RPMI7951 (cell line): ENCODE measurements at regions not wholly inside any gene's neighbourhood (a gene's known extent, or its start where the extent isn't known, plus 50 kb on each side); places are given as distances from the start of the nearest gene placed in this dataset.

Experiments used
- DNase-seq: peaks from one replicate; pipeline ENCODE4 v3.0.0-alpha.2; 2012; ENCODE audit warnings: low read depth

GRCh38 chr2:83654091-83654611 is 804.9 kb downstream of the SUCLG1 start:
- DNase-seq = no peak

DNA sequence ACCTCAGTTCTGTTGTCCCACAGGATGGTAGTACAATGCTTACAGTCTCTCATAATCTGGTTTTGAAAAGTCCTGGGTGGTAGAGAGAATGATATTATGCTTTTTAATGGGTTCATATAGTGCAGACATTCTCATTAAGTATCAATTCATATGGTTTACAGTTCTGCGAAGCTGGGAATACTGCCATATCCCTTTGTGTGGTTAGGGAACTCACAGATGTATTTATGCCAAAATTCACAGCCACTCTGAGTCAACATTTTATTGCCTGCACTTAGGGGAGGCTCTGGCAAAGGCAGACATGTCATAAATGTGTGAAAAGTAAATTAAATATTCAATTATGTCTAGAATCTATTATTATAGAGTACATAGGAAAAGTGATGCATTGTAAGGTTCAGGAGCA is 808.2 kb downstream of the SUCLG1 start:
- no peak for DNase-seq

DNA sequence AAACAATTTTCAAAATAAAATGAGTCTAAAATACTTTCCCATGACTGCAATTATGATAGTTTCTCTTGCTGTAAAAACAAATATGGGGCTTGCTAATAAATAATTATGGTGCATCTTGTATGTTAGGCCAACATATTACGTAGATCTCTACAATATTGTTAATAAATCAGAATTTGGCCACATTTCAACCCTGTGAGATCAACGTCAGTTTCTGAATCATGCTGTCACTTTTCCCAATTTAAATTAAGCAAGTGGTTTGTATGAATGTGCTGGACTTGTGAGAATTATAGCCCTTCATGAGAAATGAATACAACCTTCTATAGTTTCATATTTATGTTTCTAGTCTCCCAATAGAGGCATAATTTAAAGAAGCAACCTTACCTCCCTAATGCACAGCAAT is 808.9 kb downstream of the SUCLG1 start:
- no peak for DNase-seq

- DNase-seq = no peak
Observed at GRCh38 chr2:83640506-83640905, 818.6 kb downstream of the SUCLG1 start.

GRCh38 chr2:83633423-83633822 is 825.7 kb downstream of the SUCLG1 start:
- no peak for DNase-seq

DNA sequence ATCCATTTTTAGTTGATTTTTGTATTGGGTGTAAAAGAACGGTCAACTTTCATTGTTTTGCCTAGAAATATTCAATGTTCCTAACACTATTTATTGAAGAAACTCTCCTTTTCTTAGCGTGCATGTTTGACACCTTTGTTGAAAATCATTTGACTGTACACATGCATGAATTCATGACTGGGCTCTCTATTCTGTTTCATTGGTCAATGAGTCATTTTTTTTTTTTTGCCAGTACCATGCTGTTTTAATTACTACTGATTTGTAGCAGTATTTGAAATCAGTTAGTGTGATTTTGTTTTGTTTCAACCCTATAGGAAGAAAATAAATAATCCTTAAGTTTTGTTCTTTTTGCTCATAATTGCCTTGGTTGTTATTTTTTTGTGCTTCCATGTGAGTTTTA is 828.7 kb downstream of the SUCLG1 start:
- no peak for DNase-seq

DNA sequence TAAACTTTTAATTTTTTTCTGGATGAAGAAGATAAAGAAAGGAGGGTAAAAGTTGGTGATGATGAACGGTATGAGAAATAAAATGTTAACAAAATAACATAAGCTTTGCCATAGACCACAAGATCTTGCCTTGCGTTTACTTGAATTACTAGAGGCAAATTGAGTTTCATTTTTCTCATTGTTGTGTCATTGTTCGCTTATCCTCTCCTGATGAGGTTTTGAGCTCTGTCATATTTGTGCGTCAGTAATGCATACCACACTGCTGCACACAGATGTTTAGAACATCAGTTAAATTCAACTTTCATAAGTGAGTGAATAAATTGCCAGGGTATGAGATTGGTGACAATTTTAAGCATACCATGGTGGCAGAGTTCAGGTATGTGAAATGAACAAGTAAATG is 843.6 kb downstream of the SUCLG1 start:
- DNase-seq = no peak

DNA sequence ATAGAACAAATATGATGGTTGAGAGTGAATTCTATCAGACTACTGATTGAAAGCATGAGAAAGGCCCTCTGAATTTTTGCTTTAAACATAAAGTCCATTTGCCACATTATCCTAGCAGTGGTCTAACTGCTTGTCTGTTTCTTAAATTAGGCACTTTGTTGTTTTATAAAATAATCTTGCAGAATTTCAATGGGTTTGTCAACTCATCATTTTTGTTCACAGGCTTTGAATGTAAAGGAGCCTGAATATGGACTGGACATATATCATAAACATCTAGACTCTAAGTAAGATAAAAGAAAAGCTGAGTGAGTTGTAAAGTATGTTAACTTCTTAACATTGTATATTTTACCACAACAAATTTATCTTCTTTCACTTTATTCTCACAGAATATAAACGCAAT is 845.9 kb downstream of the SUCLG1 start:
- no peak for DNase-seq

DNA sequence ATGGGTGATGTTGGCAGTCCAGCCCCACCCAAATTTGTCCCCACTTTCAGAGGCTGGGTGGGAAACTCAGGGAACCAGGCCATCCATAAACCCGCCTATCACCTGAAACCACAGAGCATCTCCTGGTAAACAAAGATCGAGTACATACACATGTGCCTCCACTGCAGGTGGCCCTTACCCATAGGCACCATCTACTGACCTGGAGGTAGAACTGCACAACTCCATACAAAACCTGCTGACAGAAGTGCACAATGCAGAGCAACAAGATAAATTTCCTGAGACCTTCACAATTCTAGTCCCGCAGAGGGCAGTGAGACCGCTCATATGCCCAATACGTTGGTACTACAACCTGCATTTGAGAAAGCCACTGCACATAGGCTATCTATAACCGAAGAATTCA is 856.3 kb downstream of the SUCLG1 start:
- DNase-seq = no peak

GRCh38 chr2:83596592-83597282 is 862.3 kb downstream of the SUCLG1 start:
- DNase-seq = no peak

DNA sequence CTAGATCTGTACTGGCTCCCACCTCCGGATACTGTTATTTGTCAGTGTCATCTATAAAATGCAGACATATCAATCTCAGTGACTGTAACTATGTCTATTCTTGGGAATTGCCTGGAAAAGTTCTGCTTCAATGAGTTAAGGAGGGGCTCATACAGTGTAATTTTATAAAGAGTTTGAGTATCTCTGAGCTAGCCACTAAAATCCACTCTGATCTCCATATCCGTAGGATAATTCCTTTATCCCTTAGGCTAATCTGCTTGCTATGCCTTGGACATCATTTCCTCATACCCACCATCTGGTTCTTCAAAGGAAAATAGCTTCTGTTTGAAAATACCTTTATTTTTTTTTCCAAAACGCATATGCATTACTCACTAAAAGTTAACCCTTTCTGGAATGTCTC is 863.2 kb downstream of the SUCLG1 start:
- no peak for DNase-seq

- DNase-seq = no peak
Observed at GRCh38 chr2:83595121-83595690, 863.9 kb downstream of the SUCLG1 start.

DNA sequence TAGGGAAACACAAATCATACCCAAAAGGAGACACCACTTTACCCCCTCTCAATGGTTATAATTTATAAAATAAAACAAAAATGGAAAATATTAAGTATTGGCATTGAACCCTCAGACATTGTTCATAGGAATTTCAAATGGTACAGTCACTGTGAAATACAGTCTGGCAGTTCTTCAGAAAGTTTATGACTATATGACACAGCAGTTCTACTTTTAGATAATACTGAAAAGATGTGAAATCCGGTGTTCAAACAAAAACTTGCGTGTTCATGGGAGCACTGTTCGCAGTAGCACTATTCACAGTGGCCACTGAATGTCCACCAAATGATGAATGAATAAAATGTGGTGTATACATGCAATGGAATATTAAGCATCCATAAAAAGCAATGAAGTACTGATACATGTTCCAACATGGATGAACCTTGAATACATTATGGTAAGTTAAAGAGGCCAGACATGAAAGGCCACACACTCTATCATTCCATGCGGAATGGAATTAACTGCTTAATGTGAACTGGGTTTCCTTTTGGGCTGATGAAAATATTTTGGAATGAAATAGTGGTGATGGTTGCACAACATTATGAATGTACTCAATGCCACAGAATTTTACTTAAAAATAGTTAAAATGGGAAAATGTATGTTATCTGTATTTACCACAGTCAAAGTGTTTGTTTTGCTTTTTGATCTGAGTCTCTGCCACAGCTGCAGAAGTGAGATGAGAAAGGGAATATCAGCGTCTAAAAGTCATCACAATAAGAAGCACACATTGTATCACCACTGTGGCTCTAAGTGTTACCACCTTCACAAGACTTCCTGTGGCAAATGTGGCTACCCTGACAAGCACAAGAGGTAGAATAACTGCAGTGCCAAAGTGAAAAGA is 864.6 kb downstream of the SUCLG1 start:
- no peak for DNase-seq

GRCh38 chr2:83587309-83587708 is 871.8 kb downstream of the SUCLG1 start:
- DNase-seq = no peak

DNA sequence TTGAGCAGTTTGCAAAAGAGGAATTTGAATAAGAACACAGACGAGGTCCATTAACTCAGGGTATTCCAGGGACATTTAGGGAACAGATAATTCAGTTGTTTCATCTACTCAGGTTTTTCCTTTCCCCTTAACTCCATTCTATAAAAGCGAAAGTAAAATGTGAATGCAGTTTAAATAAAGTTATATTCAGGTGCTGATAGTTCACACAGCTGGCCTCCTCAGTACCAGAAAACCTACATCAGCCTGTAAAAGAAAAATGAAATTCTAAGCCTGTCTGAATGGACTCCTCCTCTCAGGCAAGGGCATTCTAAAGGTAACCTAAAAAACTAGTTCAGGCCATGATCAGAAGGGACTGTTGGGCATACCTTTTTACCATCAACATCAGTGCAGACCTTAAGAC is 873.8 kb downstream of the SUCLG1 start:
- no peak for DNase-seq

DNA sequence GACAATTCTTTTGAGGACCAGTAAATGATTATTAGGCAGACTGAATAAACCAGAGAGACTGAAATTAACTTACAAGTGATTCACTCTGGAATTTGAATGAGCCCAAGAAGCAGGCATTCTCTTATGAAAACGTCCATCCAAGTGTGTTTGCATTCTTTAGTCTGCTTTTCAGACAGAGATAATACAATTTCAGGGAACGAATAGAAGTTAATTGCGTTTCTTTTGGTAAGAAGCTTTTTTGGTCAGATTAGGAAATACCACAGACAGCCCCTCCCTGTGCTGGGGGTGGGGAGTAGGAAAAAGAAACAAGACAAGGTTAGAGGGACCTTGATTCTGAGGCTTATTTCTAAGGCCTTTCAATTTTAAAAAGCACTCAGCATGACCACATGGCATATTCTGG is 874.4 kb downstream of the SUCLG1 start:
- DNase-seq = no peak

DNA sequence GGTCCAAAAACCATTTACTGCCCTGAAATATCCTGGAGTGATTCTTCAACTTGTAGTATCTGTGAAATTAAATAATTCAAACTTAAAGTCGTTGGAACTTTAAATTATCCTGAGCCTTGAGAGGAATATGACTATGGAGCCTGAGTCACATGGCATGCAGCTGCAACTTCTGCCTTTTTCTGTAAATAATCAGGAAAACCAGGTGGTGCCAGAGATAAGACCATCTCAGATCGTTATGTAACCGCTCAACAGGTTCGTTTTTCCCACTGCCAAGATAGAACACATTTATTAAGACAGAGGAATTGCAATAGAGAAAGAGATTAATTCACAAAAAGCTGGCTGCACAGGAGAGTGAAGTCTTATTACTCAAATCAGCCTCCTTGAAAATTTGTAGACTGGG is 876.5 kb downstream of the SUCLG1 start:
- DNase-seq = no peak

DNA sequence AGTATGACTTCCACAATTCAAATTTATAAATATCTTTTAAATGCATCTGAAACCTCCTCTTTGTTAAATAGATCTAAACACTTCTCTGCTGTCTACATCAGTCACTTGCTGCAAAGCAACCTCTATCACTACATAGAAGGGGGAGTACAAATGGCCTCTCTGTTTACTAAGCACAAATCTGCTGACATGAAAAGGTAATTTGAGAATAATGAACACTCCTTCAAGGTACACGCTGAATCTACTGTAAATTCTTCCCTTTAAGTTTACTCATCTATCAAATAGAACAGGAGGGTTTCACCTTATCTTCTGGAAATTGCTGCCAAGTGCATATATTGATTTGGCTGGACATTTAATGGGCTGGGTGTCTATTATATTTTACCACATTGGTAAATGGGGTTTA is 879.6 kb downstream of the SUCLG1 start:
- DNase-seq = no peak

DNA sequence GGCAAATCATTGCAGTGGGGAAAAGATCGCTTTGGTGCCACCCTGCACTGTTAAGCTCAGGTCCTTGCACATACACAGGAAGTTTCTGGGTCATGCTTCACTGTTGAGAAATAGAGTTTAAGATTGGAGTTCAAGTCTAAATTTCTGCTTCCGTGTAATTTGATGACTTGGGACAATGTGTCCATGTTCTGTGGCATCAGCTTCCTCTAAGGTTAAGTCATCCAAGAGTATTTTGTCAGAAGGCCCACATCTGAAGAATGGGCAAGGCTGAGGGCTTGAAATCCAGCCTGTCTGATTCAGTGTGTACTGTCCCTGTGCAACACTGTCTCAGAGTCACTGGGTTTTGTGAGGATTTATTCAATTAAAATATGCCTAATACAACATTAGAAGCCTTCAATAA is 880.7 kb downstream of the SUCLG1 start:
- DNase-seq = no peak

DNA sequence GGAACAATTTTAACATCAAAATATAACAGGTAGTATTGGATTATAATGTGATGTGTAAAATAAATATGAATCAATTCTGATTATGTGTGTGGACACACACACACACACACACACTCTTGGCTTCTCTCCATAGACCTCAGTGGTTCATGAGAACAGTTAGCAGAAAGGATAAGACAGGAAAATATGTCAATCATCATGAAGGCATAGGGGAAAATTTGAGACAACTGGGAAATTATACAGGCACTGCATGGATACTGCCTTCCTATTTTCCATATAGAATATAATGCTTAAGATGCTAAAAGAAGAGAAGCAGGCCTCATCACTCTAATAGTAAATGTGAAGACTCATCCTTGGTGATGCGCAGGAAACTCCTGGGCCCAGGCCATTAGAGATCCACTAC is 884.5 kb downstream of the SUCLG1 start:
- DNase-seq = no peak

- DNase-seq = no peak
Observed at GRCh38 chr2:83573060-83573459, 886.0 kb downstream of the SUCLG1 start.

DNA sequence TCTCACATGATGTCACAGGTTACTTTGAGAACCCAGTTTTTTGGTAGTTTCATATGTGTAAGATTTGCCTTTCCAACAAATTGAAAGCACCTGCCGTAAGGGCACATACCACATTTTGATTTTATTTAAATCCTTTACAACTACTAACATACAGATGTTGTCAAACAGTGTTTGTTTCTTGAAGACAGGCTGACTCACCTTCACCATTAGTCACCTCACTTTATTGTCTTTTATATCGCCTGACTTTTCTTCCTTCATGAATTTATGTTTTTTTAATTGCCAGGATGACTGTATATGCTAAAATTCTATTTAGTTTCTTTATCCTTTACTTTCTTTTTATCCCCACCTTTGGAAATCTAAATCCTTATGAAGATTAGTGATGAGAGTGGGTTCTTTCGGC is 886.7 kb downstream of the SUCLG1 start:
- DNase-seq = no peak

GRCh38 chr2:83567551-83567950 is 891.5 kb downstream of the SUCLG1 start:
- DNase-seq = no peak
